GM18861 (cell line): ENCODE measurements at regions not wholly inside any gene's neighbourhood (a gene's known extent, or its start where the extent isn't known, plus 50 kb on each side); places are given as distances from the start of the nearest gene placed in this dataset.
"Not testable (repeated sequence)": the region's sequence is repeated elsewhere in the genome, so short reads cannot be mapped to it uniquely, and the experiment has no call there.

Experiments used
- ATAC-seq: cut with Tn5 transposase; IDR thresholded peaks from one replicate; pipeline ENCODE4 v1.9.1; 2021; ENCODE audit not compliant: unreplicated experiment

DNA sequence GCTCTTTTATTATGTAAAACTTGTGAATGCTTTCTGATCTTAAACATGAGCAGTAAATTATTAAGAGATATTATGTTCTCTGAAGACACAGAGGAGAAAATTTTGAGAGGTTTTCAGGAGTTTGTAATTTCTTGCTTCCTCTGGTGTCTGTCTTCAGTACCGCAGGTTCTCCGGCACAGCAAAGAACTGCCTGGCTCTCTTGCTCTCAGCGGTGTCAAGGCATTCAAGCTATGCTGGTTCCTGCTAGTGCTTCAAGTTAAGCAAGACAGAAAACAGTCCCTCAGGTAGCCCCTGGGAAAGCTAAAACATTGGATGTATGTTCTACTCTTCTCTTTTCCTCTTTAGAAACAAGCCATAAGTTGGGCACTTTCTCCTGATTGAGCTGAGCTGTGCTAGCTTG, 120.2 kb upstream of the CENPE start:
- ATAC-seq = no peak

DNA sequence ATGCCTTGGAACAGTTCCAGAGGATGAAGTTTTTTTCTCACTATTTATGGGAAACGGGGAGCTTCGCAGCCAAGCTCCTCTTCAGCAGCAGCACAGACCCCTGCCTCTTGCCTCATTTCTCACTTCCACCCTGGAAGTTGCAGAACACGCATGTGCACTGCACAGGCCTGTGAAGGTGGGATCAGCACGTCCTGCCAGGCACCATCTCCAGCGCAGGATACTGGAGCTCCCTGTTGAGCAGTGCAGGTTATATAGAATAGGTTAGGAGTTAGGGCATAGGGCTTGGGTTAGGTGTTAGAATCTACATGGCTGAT, 110.1 kb upstream of the CENPE start:
- ATAC-seq = no peak

GRCh38 chr4:103307453-103308247, 109.5 kb upstream of the CENPE start:
- ATAC-seq = no peak

DNA sequence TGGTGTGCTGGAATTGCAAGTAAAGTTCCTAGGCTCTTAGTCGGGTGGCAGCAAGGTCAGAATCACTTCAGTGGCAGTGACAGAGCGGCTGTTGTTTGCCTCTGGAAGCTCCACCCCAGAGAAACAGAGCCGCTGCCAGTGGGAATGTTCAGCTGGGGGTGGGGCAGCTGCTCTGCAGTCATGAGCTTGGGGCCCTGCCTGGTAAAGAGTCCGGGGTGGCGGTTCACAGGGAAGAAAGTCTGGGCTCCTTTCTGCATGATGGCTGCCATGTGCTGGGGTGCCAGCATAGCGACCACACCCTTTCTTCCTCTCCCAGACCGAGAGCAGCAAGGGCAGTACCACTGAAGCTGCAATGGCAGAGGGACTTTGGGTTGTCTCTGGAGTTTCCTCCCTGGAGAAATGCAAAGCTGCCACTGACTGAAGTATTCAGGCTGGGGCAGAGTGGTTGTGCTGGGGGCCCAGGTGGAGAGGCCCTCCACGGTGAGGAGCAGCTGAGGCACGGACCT, 108.8 kb upstream of the CENPE start:
- ATAC-seq = no peak

GRCh38 chr4:103305355-103305754, 107.2 kb upstream of the CENPE start:
- ATAC-seq = no peak

- ATAC-seq = no peak
These were observed 104.9 kb upstream of the CENPE start for GRCh38 chr4:103303011-103303410.

DNA sequence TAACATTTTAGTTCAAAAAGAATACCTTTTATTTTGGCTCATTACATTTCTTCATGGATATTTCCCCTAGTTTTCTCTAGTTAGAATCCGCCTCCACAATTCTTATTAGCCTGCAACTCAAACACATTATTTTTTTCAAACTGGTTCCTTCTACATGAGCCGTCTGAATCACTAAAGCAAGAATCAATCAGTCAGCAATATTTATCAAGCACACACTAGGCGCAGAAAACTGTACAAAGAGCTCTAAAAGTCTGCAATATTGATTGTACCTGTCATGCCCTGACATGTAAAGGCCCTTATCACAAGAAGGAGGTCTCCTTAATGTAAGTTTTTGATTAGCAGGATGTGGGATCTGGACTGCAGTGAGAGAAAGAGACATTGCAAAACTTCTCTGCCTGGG, 94.8 kb upstream of the CENPE start:
- no peak for ATAC-seq

DNA sequence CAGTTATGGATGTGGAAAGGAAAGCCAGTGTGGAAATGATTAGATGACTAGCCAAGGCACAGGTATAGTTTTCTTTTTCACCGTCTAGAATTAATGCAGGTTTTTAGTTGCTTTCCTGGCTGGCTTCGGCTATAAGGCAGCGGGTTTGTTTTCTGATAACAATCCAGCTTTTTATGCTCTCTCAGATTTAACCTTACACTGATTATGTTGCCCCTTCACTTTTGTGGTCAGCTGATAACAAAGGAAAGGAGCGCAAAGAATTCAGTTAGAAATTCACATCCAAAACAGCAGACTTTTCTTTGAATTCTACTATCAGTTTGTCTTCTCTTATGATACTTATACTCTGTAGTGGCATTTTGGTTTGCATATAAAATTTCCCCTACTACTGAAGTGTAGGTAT, 94.2 kb upstream of the CENPE start:
- ATAC-seq = no peak

DNA sequence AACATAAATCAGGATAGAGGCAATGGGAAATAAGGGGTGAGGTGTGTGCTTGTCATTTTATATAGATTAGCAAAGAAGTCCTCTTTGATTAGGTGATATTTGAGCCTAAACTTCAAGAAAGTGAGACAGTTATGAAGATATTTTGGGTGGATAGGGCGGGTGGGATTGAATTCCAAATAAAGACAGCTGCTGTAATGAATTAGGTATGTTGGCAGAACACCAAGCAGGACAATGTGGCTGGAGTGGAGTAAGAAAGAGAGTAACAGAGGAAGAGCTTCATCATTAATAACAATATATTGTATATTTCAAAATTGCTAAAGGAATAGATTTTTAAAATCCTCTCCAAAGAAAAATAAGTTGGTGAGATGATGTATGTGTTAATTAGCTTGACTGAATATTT, 91.0 kb upstream of the CENPE start:
- no peak for ATAC-seq

DNA sequence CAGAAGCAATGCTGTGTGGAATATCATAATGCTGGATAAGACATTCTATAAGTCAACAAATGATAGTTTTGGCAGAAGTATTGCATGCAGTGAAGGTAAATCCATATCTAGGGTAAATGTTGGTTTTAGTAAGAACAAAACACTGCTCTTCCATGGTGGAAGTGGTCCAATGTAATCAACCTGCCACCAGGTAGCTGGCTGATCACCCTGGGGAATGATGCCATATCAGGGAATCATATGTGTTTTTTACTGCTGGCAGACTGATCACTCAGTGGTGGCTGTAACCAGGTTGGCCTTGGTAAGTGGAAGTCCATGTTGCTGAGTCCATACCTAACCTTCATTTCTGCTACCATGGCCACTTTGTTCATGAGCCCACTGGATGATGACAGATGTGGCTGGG, 74.0 kb upstream of the CENPE start:
- no peak for ATAC-seq

GRCh38 chr4:103268746-103269145, 70.6 kb upstream of the CENPE start:
- no peak for ATAC-seq

DNA sequence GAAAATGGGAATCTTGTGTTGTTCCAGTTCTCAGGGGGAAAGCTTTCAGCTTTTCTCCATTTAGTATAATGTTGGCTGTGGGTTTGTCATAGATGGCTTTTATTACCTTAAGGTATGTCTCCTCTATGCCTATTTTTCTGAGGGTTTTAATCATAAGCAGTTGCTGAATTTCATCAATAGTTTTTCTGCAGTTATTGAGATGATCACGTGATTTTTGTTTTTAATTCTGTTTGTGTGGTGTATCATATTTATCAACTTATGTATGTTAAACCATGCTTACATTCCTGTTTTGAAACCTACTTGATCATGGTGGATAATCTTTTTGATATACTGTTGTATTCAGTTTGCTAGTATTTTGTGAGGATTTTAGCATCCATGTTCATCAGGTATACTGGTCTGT, 66.8 kb upstream of the CENPE start:
- ATAC-seq = no peak

DNA sequence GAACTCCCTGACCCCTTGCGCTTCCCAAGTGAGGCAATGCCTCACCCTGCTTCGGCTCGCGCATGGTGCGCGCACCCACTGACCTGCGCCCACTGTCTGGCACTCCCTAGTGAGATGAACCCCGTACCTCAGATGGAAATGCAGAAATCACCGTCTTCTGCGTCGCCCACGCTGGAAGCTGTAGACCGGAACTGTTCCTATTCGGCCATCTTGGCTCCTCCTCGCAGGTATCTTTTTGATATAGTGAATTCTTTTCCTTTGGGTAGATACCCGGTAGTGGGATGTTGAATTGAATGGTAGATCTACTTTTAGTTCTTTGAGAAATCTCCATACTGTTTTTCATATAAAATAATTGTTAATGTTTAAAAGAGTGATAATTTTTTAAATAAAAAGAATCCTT, 57.9 kb upstream of the CENPE start:
- not testable (repeated sequence) for ATAC-seq
